ENCODE measurements at regions not wholly inside any gene's neighbourhood (a gene's known extent, or its start where the extent isn't known, plus 50 kb on each side); places are given as distances from the start of the nearest gene placed in this dataset.

- TF ChIP-seq CTCF (IDR thresholded peaks at IDR 0.05) = no peak
Observed at GRCh38 chr16:35480361-35480760, 2020.9 kb downstream of the TP53TG3F start.

- TF ChIP-seq CTCF (IDR thresholded peaks at IDR 0.05) = no peak
Observed at GRCh38 chr16:35480988-35481387, 2021.6 kb downstream of the TP53TG3F start.

GRCh38 chr16:35485915-35486314 lies 2026.5 kb downstream of the TP53TG3F start:
- no peak for TF ChIP-seq CTCF (IDR thresholded peaks at IDR 0.05)

- TF ChIP-seq CTCF (IDR thresholded peaks at IDR 0.05) = no peak
Observed at GRCh38 chr16:35492225-35492624, 2032.8 kb downstream of the TP53TG3F start.

GRCh38 chr16:35497399-35497798 lies 2038.0 kb downstream of the TP53TG3F start:
- no peak for TF ChIP-seq CTCF (IDR thresholded peaks at IDR 0.05)

- no peak for TF ChIP-seq CTCF (IDR thresholded peaks at IDR 0.05)
Observed at GRCh38 chr16:35506018-35506897, 2046.8 kb downstream of the TP53TG3F start.

GRCh38 chr16:35506898-35507194 lies 2047.4 kb downstream of the TP53TG3F start:
- no peak for TF ChIP-seq CTCF (IDR thresholded peaks at IDR 0.05)

GRCh38 chr16:35510701-35511100 lies 2051.3 kb downstream of the TP53TG3F start:
- TF ChIP-seq CTCF (IDR thresholded peaks at IDR 0.05) = no peak
